ENCODE measurements at regions not wholly inside any gene's neighbourhood (a gene's known extent, or its start where the extent isn't known, plus 50 kb on each side); places are given as distances from the start of the nearest gene placed in this dataset.

DNA sequence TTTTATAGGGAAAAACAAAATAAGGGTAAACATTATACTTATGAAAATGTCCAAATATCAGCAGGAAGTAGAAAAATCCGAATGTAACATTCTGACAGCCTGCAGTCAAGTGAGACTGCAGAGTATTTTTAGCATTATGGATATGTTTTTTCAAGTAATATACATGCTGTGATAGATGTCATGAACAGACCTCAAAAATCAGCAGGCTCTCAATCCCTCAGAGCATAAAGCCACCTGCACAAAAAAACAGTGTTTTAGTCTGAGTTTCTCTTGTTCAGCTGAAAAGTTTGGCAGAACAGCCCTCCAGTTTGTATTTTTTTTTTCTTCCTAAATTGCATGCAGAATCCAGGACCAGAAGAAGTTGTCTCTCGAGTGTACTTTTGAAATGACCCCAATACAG, 219.1 kb upstream of the FMN2 start:
- Histone ChIP-seq H3K36me3 (ENCODE audit: insufficient read depth, low read length) (no peaks in the 10 kb centered on the region), H3K9ac (ENCODE audit: insufficient read length) (no peak overlapping the region), H3K27ac (no peak overlapping the region), H3K4me3 (no peak overlapping the region), H3K9me3 (ENCODE audit: low read depth, low read length) (no peaks in the 10 kb centered on the region)
- DNase-seq (ENCODE audit: low read depth, low spot score) = no peak
- TF ChIP-seq FOXP2 (optimal IDR thresholded peaks at IDR 0.05; ENCODE audit: control extremely low read depth, extremely low read length, insufficient read depth) (no peak), EZH2 (IDR thresholded peaks at IDR 0.05) (no peak), POLR2AphosphoS5 (IDR thresholded peaks at IDR 0.05; ENCODE audit: borderline replicate concordance, low read depth, low read length) (no peak)

DNA sequence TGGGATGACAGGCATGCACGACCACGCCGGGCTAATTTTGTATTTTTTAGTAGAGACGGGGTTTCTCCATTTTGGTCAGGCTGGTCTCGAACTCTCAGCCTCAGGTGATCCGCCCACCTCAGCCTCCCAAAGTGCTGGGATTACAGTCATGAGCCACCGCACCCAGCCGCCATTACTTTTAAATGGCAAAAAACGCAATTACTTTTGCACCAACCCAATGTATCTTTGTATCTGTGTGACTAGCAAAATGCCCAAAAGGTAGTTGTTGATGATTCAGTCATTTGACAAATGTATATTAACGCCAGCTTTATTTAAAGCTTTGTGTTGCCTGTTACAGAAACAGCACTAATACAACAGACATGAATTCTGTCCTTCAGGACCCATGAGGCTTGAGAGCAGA, 216.9 kb upstream of the FMN2 start:
- Histone ChIP-seq H3K9ac (ENCODE audit: insufficient read length) (no peak overlapping the region), H3K27ac (no peak overlapping the region), H3K9me3 (ENCODE audit: low read depth, low read length) (no peaks in the 10 kb centered on the region), H3K4me3 (no peak overlapping the region), H3K36me3 (ENCODE audit: insufficient read depth, low read length) (no peaks in the 10 kb centered on the region)
- DNase-seq (ENCODE audit: low read depth, low spot score) = no peak
- TF ChIP-seq POLR2AphosphoS5 (IDR thresholded peaks at IDR 0.05; ENCODE audit: borderline replicate concordance, low read depth, low read length) (no peak), FOXP2 (optimal IDR thresholded peaks at IDR 0.05; ENCODE audit: control extremely low read depth, extremely low read length, insufficient read depth) (no peak), EZH2 (IDR thresholded peaks at IDR 0.05) (no peak)

DNA sequence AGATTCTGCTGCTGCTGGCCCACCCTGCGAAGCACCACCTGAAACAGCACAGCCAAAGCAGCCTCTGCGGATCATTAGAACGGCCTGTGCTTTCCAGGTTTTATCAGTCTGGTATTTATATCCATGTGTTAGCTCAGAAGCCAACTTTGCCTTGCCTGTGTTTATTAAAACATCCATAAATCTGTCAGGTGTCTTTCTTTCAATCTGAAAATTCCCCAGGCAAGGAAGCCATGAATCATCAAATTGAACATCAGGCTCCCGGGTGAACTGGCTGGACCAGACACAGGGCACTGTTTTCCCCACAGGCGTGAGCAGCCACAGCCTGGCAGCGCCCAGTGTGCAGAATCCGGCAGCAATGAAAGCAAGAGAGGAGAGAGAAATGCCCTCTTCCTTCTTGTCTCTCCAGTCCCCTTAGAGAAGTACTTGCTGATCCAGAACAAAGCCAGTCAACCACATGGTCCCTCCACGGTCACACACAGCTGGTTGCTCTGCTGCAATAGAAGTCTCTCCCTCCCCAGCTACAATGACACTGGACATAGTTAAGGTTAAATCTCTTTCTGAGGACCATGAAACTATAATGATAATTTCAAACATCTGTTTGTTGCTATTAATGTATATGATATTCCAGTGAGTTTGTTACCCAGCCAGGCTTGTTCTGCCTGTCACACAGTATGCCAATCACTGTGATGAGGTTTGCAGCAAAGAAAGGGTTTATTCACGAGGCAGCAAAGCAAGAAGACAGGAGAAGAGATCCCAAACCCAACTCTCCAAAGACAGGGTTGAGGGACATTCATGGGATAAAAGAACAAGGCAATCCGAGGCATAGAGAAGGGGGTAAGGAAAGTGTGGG, 212.1 kb upstream of the FMN2 start:
- Histone ChIP-seq H3K9me3 (ENCODE audit: low read depth, low read length) (no peaks in the 10 kb centered on the region), H3K4me3 (no peak overlapping the region), H3K9ac (ENCODE audit: insufficient read length) (no peak overlapping the region), H3K36me3 (ENCODE audit: insufficient read depth, low read length) (no peaks in the 10 kb centered on the region), H3K27ac (no peak overlapping the region)
- no peak for TF ChIP-seq POLR2AphosphoS5 (IDR thresholded peaks at IDR 0.05; ENCODE audit: borderline replicate concordance, low read depth, low read length)
- TF ChIP-seq EZH2 (IDR thresholded peaks at IDR 0.05) = no peak
- no peak for TF ChIP-seq FOXP2 (optimal IDR thresholded peaks at IDR 0.05; ENCODE audit: control extremely low read depth, extremely low read length, insufficient read depth)
- no peak for DNase-seq (ENCODE audit: low read depth, low spot score)

DNA sequence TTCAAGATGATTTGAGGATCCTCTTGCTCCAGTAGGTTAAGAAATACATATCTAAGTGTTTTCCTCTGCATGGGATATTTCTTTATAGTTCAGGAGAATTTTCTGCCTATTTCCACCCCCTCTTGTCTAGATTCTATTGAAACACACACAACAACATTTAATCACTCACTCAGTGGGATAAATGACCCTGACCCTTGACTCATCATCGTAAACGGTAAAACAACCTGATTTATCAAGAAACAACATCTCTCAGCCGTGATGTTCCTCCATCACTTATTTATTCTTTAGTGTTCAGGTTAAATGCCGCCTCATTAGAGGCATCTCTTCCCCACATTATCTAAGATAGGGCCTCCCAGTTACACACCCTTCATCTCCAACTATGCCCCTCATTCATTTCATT, 208.7 kb upstream of the FMN2 start:
- TF ChIP-seq POLR2AphosphoS5 (IDR thresholded peaks at IDR 0.05; ENCODE audit: borderline replicate concordance, low read depth, low read length) (no peak), EZH2 (IDR thresholded peaks at IDR 0.05) (no peak), FOXP2 (optimal IDR thresholded peaks at IDR 0.05; ENCODE audit: control extremely low read depth, extremely low read length, insufficient read depth) (no peak)
- no peaks in the 10 kb centered on the region for H3K9me3 ChIP-seq (ENCODE audit: low read depth, low read length)
- H3K27ac ChIP-seq = no peak overlapping the region
- H3K9ac ChIP-seq (ENCODE audit: insufficient read length) = no peak overlapping the region
- no peak for DNase-seq (ENCODE audit: low read depth, low spot score)
- H3K4me3 ChIP-seq = no peak overlapping the region
- H3K36me3 ChIP-seq (ENCODE audit: insufficient read depth, low read length) = no peaks in the 10 kb centered on the region

DNA sequence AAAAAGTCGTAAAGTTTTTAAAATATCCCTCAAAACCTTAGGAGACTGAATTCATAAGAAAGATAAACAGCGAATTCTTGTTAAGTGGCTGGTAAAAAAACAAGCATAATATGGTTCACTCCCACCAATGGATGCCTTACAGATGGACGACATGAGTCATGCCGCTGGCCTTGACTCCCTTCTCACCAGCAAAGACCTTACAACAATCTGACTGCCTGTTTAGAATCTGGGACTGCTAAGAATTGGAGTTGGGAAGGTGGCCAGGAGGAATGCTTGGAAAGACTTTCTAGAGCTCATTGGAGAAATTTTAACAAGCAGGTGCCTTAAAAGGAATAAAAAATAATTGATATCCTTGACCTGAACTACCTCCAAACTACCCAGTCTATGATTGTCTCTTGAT, 206.9 kb upstream of the FMN2 start:
- no peak overlapping the region for H3K9ac ChIP-seq (ENCODE audit: insufficient read length)
- TF ChIP-seq EZH2 (IDR thresholded peaks at IDR 0.05) (no peak), FOXP2 (optimal IDR thresholded peaks at IDR 0.05; ENCODE audit: control extremely low read depth, extremely low read length, insufficient read depth) (no peak), POLR2AphosphoS5 (IDR thresholded peaks at IDR 0.05; ENCODE audit: borderline replicate concordance, low read depth, low read length) (no peak)
- no peak for DNase-seq (ENCODE audit: low read depth, low spot score)
- H3K36me3 ChIP-seq (ENCODE audit: insufficient read depth, low read length) = no peaks in the 10 kb centered on the region
- H3K9me3 ChIP-seq (ENCODE audit: low read depth, low read length) = no peaks in the 10 kb centered on the region
- no peak overlapping the region for H3K27ac ChIP-seq
- no peak overlapping the region for H3K4me3 ChIP-seq

DNA sequence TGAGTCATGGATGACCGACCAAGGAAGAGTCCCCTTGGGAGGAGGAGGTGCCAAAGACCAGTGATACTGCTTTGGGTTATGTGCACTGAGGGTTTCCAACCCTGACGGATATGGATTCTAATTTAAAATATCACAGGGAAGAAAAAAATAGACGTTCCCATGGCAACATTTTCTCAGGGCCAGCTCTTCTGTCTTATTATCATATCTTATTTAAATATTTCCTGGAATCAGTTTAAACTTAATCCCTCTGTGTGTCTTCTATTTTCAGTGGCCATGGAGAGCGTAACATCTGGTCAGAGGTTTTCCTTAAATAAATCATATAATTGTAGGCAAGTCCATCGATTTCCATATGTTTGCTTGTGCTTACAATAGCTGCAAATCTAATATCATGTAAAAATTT, 205.4 kb upstream of the FMN2 start:
- Histone ChIP-seq H3K9ac (ENCODE audit: insufficient read length) (no peak overlapping the region), H3K4me3 (no peak overlapping the region), H3K27ac (no peak overlapping the region), H3K9me3 (ENCODE audit: low read depth, low read length) (no peaks in the 10 kb centered on the region), H3K36me3 (ENCODE audit: insufficient read depth, low read length) (no peaks in the 10 kb centered on the region)
- no peak for DNase-seq (ENCODE audit: low read depth, low spot score)
- TF ChIP-seq FOXP2 (optimal IDR thresholded peaks at IDR 0.05; ENCODE audit: control extremely low read depth, extremely low read length, insufficient read depth) (no peak), POLR2AphosphoS5 (IDR thresholded peaks at IDR 0.05; ENCODE audit: borderline replicate concordance, low read depth, low read length) (no peak), EZH2 (IDR thresholded peaks at IDR 0.05) (no peak)

DNA sequence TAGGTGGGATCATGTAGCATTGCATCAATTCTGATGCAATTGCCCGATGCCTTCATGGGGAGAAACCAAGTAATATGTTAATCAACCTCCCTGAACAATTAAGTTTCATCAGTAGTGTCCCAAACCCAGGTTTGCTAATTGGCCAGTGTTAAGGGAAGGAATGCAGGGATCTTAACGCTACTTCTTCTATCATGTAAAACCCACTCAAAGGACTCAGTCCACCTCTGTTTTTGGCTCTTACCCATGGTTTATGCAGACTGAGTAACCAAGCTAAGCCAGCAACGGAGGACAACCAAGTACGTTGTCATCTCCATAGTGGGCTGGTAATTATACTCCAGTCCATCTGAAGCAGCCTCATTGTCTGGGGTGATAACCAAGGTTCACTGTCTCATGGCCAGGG, 203.0 kb upstream of the FMN2 start:
- Histone ChIP-seq H3K9me3 (ENCODE audit: low read depth, low read length) (no peaks in the 10 kb centered on the region), H3K4me3 (no peak overlapping the region), H3K36me3 (ENCODE audit: insufficient read depth, low read length) (no peaks in the 10 kb centered on the region), H3K9ac (ENCODE audit: insufficient read length) (no peak overlapping the region), H3K27ac (no peak overlapping the region)
- TF ChIP-seq FOXP2 (optimal IDR thresholded peaks at IDR 0.05; ENCODE audit: control extremely low read depth, extremely low read length, insufficient read depth) (no peak), POLR2AphosphoS5 (IDR thresholded peaks at IDR 0.05; ENCODE audit: borderline replicate concordance, low read depth, low read length) (no peak), EZH2 (IDR thresholded peaks at IDR 0.05) (no peak)
- no peak for DNase-seq (ENCODE audit: low read depth, low spot score)

DNA sequence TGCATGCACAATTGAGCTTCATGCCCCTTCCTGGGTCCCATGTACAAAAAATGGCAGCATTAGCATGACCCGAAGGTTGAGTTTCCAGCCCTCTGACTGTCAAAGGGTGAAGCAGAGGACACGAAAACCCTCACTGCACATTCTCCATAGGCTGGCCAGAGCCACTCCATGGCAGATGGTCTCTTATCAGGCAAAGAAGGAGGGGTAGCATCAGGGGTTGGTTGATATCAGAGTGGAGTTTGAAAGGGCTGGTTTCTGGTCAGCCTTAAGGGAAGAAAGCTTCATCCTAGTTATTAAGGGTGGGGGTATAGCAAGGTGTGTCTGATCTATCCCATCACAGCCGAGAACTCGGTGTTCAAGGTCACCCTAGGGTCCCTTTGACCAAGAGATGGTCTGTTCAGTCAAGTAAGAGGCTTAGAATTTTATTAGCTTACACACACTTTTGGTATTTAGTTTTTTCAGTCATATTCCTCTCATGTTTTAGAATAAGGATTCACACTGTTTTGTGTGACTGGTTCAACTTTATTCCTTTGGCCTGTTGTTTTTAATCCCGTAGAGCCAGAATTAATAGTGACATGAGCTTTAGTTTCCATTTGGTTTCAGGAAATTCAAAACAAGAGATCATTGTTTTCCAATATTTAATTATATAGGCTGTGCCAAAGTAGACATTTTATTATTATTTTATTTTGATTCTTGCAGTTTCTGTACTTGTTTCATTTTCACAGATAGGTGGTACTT, 199.9 kb upstream of the FMN2 start:
- no peaks in the 10 kb centered on the region for H3K36me3 ChIP-seq (ENCODE audit: insufficient read depth, low read length)
- no peak overlapping the region for H3K27ac ChIP-seq
- H3K4me3 ChIP-seq = no peak overlapping the region
- DNase-seq (ENCODE audit: low read depth, low spot score) = no peak
- H3K9me3 ChIP-seq (ENCODE audit: low read depth, low read length) = no peaks in the 10 kb centered on the region
- H3K9ac ChIP-seq (ENCODE audit: insufficient read length) = no peak overlapping the region
- no peak for TF ChIP-seq EZH2 (IDR thresholded peaks at IDR 0.05)
- no peak for TF ChIP-seq POLR2AphosphoS5 (IDR thresholded peaks at IDR 0.05; ENCODE audit: borderline replicate concordance, low read depth, low read length)
- TF ChIP-seq FOXP2 (optimal IDR thresholded peaks at IDR 0.05; ENCODE audit: control extremely low read depth, extremely low read length, insufficient read depth) = no peak

Data from SK-N-MC (cell line).